NT2/D1 (cell line): ENCODE measurements at regions not wholly inside any gene's neighbourhood (a gene's known extent, or its start where the extent isn't known, plus 50 kb on each side); places are given as distances from the start of the nearest gene placed in this dataset.

Experiments
- DNase-seq: peaks from one replicate; pipeline ENCODE4 v3.0.0-alpha.2; 2011; ENCODE audit warnings: low read depth, low spot score
- H3K27me3 ChIP-seq: 2 replicates; pipeline ENCODE4 v1.6.0; 2011; ENCODE audit warnings: mild to moderate bottlenecking; ENCODE audit not compliant: insufficient read length, insufficient read depth
- H3K36me3 ChIP-seq: 2 replicates; pipeline ENCODE4 v1.6.1; 2011; ENCODE audit warnings: mild to moderate bottlenecking, low read length, mixed read lengths; ENCODE audit not compliant: insufficient read depth, insufficient read length
- H3K4me1 ChIP-seq: 2 replicates; pipeline ENCODE4 v1.5.1; 2011; ENCODE audit not compliant: insufficient read depth, insufficient read length
- H3K4me3 ChIP-seq: 2 replicates; pipeline ENCODE4 v1.5.1; 2011; ENCODE audit warnings: low read depth; ENCODE audit not compliant: insufficient read length
- H3K9ac ChIP-seq: 2 replicates; pipeline ENCODE4 v1.6.0; 2011; ENCODE audit warnings: low read depth; ENCODE audit not compliant: insufficient read length
- H3K9me3 ChIP-seq: 2 replicates; pipeline ENCODE4 v1.5.1; 2011; ENCODE audit warnings: mild to moderate bottlenecking, low read length; ENCODE audit not compliant: insufficient read depth
- SUZ12 ChIP-seq: IDR thresholded peaks from 2 replicates; pipeline ENCODE4 v1.6.1; 2011; ENCODE audit not compliant: insufficient read length, insufficient read depth; ENCODE audit errors: extremely low read depth
- YY1 ChIP-seq: IDR thresholded peaks from 2 replicates; pipeline ENCODE4 v1.6.1; 2011; ENCODE audit not compliant: insufficient read length, insufficient read depth
- ZNF274 ChIP-seq: IDR thresholded peaks from 2 replicates; pipeline ENCODE4 v1.6.1; 2011; ENCODE audit warnings: mild to moderate bottlenecking, low read depth, low read length

- Histone ChIP-seq H3K9me3 (no peaks in the 10 kb centered on the region; the same call in 1 of the 2 replicates), H3K4me3 (no peak overlapping the region), H3K36me3 (no peaks in the 10 kb centered on the region), H3K4me1 (no peaks in the 10 kb centered on the region), H3K9ac (no peak overlapping the region), H3K27me3 (no peaks in the 10 kb centered on the region)
- no peak for TF ChIP-seq YY1
- TF ChIP-seq ZNF274, result no peak
- TF ChIP-seq SUZ12, result no peak
- DNase-seq, result no peak
These were observed 289.8 kb upstream of the KLF6 start for GRCh38 chr10:4074545-4075407.

DNA sequence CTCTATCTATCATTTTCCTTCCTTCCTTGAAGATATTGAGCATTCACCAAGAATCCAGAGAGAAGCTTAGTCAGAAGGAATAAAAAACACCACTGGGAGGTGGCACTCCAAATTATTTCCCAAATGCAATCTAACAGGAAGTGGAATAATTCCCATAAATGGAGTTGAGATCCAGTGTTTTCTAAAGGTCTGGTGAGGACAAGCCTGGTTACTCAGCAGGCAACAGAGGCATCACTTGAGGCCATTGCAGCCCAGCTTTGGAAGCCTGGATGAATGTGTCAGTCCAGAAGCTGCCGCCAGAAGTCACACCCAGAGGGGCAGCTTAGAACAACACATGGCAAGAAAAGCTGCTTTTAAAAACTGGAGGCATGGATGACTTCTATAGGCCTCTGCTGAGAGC, 288.9 kb upstream of the KLF6 start:
- H3K4me3 ChIP-seq, result no peak overlapping the region
- H3K9me3 ChIP-seq, result no peaks in the 10 kb centered on the region; the same call in 1 of the 2 replicates
- H3K27me3 ChIP-seq, result no peaks in the 10 kb centered on the region
- H3K36me3 ChIP-seq, result no peaks in the 10 kb centered on the region
- H3K4me1 ChIP-seq, result no peaks in the 10 kb centered on the region
- H3K9ac ChIP-seq, result no peak overlapping the region
- TF ChIP-seq ZNF274 (no peak), SUZ12 (no peak), YY1 (no peak)
- no peak for DNase-seq

- DNase-seq, result no peak
- no peak overlapping the region for H3K4me3 ChIP-seq
- no peaks in the 10 kb centered on the region for H3K4me1 ChIP-seq
- H3K27me3 ChIP-seq, result no peaks in the 10 kb centered on the region
- H3K36me3 ChIP-seq, result no peaks in the 10 kb centered on the region
- no peaks in the 10 kb centered on the region; the same call in 1 of the 2 replicates for H3K9me3 ChIP-seq
- TF ChIP-seq ZNF274 (no peak), SUZ12 (no peak), YY1 (no peak)
- H3K9ac ChIP-seq, result no peak overlapping the region
These were observed 286.1 kb upstream of the KLF6 start for GRCh38 chr10:4070921-4071660.

- Histone ChIP-seq H3K36me3 (no peaks in the 10 kb centered on the region), H3K4me1 (no peaks in the 10 kb centered on the region), H3K4me3 (no peak overlapping the region), H3K27me3 (no peaks in the 10 kb centered on the region), H3K9ac (no peak overlapping the region), H3K9me3 (no peaks in the 10 kb centered on the region; the same call in 1 of the 2 replicates)
- TF ChIP-seq SUZ12, result no peak
- no peak for TF ChIP-seq YY1
- no peak for TF ChIP-seq ZNF274
- no peak for DNase-seq
These were observed 285.2 kb upstream of the KLF6 start for GRCh38 chr10:4070184-4070583.

DNA sequence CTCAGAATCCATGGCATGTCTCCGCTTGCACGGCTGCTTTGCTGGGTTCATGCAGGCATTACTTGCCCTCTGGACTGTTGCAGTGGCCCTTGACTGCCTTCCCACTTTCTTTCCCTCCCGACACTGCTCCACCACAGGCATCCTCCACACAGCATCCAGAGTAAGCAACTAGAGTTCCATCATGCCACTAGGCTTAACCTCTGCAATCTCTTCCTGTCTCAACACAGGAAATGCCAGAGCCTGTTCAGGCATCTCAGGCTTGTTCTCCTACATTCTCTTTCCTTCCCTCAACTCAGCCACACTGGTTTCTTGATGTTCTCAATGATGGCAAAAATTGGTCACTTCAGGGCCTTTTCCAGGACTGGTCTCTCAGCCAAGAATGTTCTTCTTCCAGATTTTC, 284.5 kb upstream of the KLF6 start:
- TF ChIP-seq ZNF274 (no peak), SUZ12 (no peak), YY1 (no peak)
- no peak for DNase-seq
- H3K4me3 ChIP-seq, result no peak overlapping the region
- H3K4me1 ChIP-seq, result no peaks in the 10 kb centered on the region
- H3K9me3 ChIP-seq, result no peaks in the 10 kb centered on the region; the same call in 1 of the 2 replicates
- no peaks in the 10 kb centered on the region for H3K36me3 ChIP-seq
- H3K9ac ChIP-seq, result no peak overlapping the region
- H3K27me3 ChIP-seq, result no peaks in the 10 kb centered on the region

DNA sequence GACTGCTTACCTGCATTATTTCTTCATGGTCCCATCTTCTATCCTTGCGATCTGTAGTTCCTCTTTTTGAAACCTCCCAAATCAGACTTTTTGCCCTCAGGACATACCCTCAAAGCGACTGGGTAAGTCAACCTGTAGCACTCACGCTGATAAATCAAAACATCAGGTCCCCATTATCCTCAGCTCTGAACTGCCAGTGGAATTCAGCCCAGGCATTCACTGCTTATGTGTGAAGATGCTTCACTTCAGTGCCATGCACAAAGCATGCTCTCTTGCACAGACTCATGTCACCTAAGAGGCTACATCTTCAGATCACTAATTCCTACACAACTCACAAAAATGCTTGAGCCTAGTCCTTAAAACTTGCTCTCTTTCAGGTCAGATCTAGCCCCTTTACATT, 283.6 kb upstream of the KLF6 start:
- Histone ChIP-seq H3K4me3 (no peak overlapping the region), H3K4me1 (no peaks in the 10 kb centered on the region), H3K9ac (no peak overlapping the region), H3K9me3 (no peaks in the 10 kb centered on the region; the same call in 1 of the 2 replicates), H3K36me3 (no peaks in the 10 kb centered on the region), H3K27me3 (no peaks in the 10 kb centered on the region)
- no peak for TF ChIP-seq ZNF274
- TF ChIP-seq YY1, result no peak
- TF ChIP-seq SUZ12, result no peak
- DNase-seq, result no peak

- H3K9ac ChIP-seq, result no peak overlapping the region
- TF ChIP-seq YY1 (no peak), SUZ12 (no peak), ZNF274 (no peak)
- no peaks in the 10 kb centered on the region; the same call in 1 of the 2 replicates for H3K9me3 ChIP-seq
- DNase-seq, result no peak
- no peaks in the 10 kb centered on the region for H3K36me3 ChIP-seq
- H3K4me1 ChIP-seq, result no peaks in the 10 kb centered on the region
- H3K27me3 ChIP-seq, result no peaks in the 10 kb centered on the region
- no peak overlapping the region for H3K4me3 ChIP-seq
These were observed 283.0 kb upstream of the KLF6 start for GRCh38 chr10:4067931-4068561.
